ENCODE measurements at regions not wholly inside any gene's neighbourhood (a gene's known extent, or its start where the extent isn't known, plus 50 kb on each side); places are given as distances from the start of the nearest gene placed in this dataset.

GRCh38 chr9:19701991-19702390, 86.8 kb downstream of the SLC24A2 start:
- TF ChIP-seq POLR2AphosphoS5 (IDR thresholded peaks at IDR 0.05; ENCODE audit: low read depth, low read length): no peak
- no peak for TF ChIP-seq POLR2A (IDR thresholded peaks at IDR 0.05; ENCODE audit: low read depth, low read length)
